ENCODE measurements at regions not wholly inside any gene's neighbourhood (a gene's known extent, or its start where the extent isn't known, plus 50 kb on each side); places are given as distances from the start of the nearest gene placed in this dataset.
"Not testable (repeated sequence)": the region's sequence is repeated elsewhere in the genome, so short reads cannot be mapped to it uniquely, and the experiment has no call there.

- TF ChIP-seq, protein P1, sequence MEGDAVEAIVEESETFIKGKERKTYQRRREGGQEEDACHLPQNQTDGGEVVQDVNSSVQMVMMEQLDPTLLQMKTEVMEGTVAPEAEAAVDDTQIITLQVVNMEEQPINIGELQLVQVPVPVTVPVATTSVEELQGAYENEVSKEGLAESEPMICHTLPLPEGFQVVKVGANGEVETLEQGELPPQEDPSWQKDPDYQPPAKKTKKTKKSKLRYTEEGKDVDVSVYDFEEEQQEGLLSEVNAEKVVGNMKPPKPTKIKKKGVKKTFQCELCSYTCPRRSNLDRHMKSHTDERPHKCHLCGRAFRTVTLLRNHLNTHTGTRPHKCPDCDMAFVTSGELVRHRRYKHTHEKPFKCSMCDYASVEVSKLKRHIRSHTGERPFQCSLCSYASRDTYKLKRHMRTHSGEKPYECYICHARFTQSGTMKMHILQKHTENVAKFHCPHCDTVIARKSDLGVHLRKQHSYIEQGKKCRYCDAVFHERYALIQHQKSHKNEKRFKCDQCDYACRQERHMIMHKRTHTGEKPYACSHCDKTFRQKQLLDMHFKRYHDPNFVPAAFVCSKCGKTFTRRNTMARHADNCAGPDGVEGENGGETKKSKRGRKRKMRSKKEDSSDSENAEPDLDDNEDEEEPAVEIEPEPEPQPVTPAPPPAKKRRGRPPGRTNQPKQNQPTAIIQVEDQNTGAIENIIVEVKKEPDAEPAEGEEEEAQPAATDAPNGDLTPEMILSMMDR (conservative IDR thresholded peaks at IDR 0.05; ENCODE audit: low read depth, low read length) = no peak
- H3K4me3 ChIP-seq (ENCODE audit: low read length) = no peak overlapping the region
- DNase-seq (ENCODE audit: low read depth) = no peak
Observed at GRCh38 chr1:192889082-192889481, 80.2 kb downstream of the RGS2 start.

- H3K4me3 ChIP-seq (ENCODE audit: low read length) = no peak overlapping the region
- DNase-seq (ENCODE audit: low read depth) = no peak
- TF ChIP-seq, protein P1 (conservative IDR thresholded peaks at IDR 0.05; ENCODE audit: low read depth, low read length) = no peak
Observed at GRCh38 chr1:192890134-192890533, 81.3 kb downstream of the RGS2 start.

DNA sequence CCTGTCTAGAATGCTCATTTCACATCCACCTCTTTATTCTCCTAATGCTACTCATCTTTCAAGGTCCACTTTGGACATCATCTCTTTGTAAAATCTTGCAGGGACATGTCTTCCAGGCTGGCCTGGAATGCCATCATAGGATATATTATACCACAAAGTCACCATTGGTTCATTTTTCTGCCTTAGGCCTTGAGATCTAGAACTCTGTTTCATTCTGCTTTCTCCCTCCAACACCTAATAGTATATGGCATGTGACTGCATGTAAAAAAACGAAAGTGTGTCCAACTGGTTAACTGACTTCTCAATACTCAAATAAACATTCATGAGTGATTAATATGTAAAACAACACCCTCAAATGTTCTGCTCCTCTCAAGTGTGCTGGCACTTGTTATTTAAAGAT is 84.1 kb downstream of the RGS2 start:
- DNase-seq (ENCODE audit: low read depth) = no peak
- H3K4me3 ChIP-seq (ENCODE audit: low read length) = no peak overlapping the region
- TF ChIP-seq, protein P1 (conservative IDR thresholded peaks at IDR 0.05; ENCODE audit: low read depth, low read length) = no peak

- not testable (repeated sequence) for H3K4me3 ChIP-seq (ENCODE audit: low read length); DNase-seq (ENCODE audit: low read depth)
Observed at GRCh38 chr1:192895487-192895886, 86.6 kb downstream of the RGS2 start.

DNA sequence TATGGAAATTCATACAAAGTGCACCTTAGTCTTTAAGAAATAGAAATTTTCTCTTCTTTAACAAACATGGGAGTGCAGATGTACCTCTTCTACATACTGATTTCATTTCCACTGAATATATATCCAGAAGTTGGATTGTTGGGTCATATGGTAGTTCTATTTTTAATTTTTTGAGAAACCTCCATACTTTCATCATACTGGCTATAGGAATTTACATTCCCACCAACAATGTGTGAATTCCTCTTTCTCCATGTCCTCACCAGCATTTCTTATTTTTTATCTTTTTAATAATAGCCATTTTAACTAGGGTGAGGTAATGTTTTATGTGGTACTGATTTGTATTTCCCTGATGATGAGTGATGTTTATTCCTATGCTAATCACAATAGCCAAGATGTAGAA is 87.5 kb downstream of the RGS2 start:
- no peak for DNase-seq (ENCODE audit: low read depth)

DNA sequence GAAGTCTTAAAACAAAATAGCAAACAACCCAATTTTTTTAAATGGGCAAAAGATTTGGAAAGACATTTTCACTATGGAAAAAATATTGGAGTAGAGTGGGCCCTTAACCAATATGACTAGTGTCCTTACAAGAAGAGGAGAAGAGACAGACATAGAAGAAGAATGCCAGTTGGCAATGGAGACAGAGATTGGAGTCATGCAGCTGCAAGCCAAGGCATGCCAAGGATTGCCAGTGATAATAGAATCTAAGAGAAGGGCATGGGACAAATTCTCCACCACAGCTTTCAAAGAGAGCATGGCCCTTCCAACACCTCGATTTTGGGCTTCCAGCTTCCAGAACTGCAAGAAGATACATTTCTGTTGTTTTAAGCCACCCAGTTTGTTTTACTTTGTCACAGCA is 92.7 kb downstream of the RGS2 start:
- no peak overlapping the region for H3K4me3 ChIP-seq (ENCODE audit: low read length)
- no peak for DNase-seq (ENCODE audit: low read depth)
- TF ChIP-seq, protein P1 (conservative IDR thresholded peaks at IDR 0.05; ENCODE audit: low read depth, low read length) = no peak

More for the DNA sequence above, 87.5 kb downstream of the RGS2 start:
- TF ChIP-seq, protein P1 (conservative IDR thresholded peaks at IDR 0.05; ENCODE audit: low read depth, low read length) = no peak
- no peak overlapping the region for H3K4me3 ChIP-seq (ENCODE audit: low read length)

DNA sequence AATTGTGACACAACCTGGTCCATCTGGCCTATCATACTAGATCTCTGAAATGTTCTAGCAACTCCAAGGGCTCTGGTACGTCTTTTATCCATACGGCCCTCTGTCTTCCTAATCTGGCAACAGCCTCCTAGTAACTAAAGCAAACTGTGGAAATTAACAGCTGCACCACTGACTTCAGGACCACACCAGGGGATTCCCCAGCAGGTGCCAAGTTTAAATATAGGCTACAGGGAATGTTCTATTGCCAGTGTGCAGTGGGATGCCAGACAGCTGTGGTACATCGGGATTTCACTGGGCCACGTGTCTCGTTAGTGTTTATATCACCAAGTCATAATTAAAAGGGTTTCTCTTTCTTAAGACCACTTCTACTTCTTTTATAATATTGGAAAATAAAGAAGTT is 94.3 kb downstream of the RGS2 start:
- DNase-seq (ENCODE audit: low read depth) = no peak
- TF ChIP-seq, protein P1 (conservative IDR thresholded peaks at IDR 0.05; ENCODE audit: low read depth, low read length) = no peak
- no peak overlapping the region for H3K4me3 ChIP-seq (ENCODE audit: low read length)

GRCh38 chr1:192904438-192904895 is 95.6 kb downstream of the RGS2 start:
- no peak overlapping the region for H3K4me3 ChIP-seq (ENCODE audit: low read length)
- no peak for DNase-seq (ENCODE audit: low read depth)

More at GRCh38 chr1:192904438-192904895, 95.6 kb downstream of the RGS2 start:
- TF ChIP-seq, protein P1 (conservative IDR thresholded peaks at IDR 0.05; ENCODE audit: low read depth, low read length) = no peak
